GM18909 (cell line): ENCODE measurements at regions not wholly inside any gene's neighbourhood (a gene's known extent, or its start where the extent isn't known, plus 50 kb on each side); places are given as distances from the start of the nearest gene placed in this dataset.
"Not testable (repeated sequence)": the region's sequence is repeated elsewhere in the genome, so short reads cannot be mapped to it uniquely, and the experiment has no call there.

Source experiments
- ATAC-seq: cut with Tn5 transposase; IDR thresholded peaks from one replicate; pipeline ENCODE4 v1.9.1; 2021; ENCODE audit warnings: mild to moderate bottlenecking; ENCODE audit not compliant: unreplicated experiment, poor library complexity

GRCh38 chrX:124181515-124181914 lies 150.9 kb upstream of the TEX13D start:
- not testable (repeated sequence) for ATAC-seq

- no peak for ATAC-seq
Measured at GRCh38 chrX:124190440-124190839, 142.0 kb upstream of the TEX13D start.

DNA sequence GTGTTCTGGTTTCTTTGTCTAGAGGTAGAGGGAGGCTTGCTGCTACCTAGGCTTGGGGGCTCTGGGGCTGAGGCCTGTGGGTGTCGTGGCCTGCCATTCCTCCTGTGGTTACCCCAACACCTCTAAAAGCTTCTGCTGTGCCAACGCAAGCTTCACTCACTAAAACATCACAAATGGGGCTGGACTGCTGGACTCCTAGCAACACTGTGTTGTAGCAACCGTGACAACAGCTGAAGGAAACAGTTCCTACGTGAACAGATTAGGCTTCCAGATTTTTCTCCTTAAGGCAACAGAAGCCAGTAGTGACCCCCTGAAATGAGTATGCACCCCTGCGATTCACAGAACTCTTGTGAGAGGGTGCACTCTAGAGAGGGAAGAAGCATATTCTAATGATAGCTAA lies 138.3 kb upstream of the TEX13D start:
- no peak for ATAC-seq

DNA sequence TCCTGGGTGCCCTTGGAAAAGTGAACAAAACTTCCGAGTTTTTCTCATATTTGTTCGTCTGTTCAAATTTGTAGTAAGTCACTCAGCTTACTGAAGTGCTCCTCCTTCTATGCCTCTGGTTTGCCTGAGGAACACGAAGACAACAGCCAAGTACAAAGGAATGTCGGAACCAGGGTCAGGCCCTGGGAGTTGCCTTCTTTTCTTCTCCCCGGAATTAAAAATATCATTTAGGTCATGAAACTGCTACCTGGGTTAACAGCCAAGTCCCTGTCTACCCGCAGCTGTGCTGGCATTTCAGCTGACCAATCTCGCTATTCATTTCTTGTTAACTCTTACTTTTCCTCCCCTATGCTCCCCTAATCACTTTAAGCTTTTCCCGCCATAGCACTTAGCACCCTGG lies 137.6 kb upstream of the TEX13D start:
- ATAC-seq = no peak

DNA sequence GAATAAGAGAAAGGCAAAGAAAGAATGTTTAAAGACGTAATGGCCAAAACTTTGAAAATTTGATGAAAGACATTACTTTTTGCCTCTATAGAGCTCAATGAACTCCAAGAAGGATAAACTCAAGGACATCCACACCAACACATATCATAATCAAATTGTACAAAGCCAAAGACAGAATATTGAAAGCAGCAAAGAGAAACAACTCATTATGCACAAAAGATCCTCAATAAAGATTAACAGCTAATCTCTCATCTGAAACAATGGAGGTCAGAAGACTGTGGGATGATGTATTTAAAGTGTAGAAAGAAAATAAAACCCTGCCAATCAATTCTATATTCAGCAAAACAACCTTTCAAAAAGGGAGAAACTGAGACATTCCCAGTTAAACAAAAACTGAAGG lies 129.1 kb upstream of the TEX13D start:
- no peak for ATAC-seq

GRCh38 chrX:124208660-124209059 lies 123.8 kb upstream of the TEX13D start:
- ATAC-seq = no peak

- no peak for ATAC-seq
Measured at GRCh38 chrX:124209792-124210576, 122.5 kb upstream of the TEX13D start.

DNA sequence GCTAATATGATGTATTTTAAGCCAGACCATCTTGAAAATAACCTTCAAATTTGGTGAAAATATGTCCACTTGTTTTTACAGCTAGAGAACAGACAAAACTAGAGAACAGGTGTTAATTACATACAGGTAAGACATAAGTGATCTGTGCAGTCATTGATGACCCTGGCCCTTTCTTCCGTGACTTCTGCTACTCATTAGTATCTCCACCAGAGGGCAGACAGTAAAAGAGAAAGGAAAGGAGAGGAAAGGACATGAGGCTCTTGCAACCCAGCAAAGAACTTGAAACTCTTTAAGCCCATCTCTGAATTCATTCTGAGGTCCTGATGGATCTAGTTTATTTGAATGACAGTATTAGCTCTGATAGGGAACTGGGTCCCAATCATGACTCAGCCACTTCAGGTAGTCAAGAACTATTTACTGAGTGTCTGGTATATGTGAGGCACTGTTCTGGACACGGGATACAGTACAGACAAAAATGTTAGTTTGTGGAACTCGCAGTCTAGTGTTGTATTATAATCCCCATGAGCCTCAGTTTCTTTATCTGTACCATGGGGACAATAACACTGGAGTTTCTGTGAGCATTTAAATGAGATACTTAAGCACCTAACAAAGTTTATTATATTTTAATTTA lies 121.0 kb upstream of the TEX13D start:
- peak; percentile 80 for ATAC-seq

DNA sequence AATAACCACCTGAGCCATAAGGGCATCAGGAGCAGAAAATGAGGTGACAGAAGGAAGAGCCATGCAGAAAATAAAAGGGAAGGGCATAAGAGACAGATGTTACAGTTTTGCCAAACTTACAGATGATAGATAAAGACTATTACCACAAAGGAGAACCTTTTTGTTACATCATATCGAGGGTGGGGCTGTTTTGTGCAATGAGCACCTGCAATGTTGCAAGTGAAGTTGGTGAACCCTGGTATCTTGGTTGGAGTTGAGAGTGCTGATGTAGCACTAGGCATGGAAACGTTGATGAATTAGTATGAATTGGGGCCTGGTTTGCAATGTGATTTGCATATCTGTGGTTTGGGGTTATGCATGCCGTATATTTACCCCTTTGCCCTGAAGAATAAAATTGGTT lies 119.8 kb upstream of the TEX13D start:
- ATAC-seq = peak; percentile 50

DNA sequence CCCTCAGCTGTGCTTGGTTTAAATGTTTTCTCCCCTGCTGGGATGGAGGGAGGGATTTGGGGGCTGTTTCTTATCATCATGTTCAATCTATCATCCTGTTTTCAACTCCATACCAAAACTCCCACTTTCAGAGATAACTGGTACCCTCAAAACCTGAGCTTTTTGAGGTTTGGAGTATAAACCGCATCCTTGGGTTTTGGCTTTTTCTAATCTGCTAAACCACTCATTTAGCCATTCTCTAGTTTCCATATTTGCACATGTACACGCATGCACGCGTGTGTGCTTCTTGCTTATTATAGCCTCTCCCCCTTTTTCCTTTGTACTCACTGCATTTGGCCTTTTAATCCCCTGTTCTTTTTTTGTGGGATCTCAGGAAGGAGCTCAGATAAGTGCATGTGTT lies 116.7 kb upstream of the TEX13D start:
- no peak for ATAC-seq

GRCh38 chrX:124216396-124217115 lies 115.9 kb upstream of the TEX13D start:
- no peak for ATAC-seq

DNA sequence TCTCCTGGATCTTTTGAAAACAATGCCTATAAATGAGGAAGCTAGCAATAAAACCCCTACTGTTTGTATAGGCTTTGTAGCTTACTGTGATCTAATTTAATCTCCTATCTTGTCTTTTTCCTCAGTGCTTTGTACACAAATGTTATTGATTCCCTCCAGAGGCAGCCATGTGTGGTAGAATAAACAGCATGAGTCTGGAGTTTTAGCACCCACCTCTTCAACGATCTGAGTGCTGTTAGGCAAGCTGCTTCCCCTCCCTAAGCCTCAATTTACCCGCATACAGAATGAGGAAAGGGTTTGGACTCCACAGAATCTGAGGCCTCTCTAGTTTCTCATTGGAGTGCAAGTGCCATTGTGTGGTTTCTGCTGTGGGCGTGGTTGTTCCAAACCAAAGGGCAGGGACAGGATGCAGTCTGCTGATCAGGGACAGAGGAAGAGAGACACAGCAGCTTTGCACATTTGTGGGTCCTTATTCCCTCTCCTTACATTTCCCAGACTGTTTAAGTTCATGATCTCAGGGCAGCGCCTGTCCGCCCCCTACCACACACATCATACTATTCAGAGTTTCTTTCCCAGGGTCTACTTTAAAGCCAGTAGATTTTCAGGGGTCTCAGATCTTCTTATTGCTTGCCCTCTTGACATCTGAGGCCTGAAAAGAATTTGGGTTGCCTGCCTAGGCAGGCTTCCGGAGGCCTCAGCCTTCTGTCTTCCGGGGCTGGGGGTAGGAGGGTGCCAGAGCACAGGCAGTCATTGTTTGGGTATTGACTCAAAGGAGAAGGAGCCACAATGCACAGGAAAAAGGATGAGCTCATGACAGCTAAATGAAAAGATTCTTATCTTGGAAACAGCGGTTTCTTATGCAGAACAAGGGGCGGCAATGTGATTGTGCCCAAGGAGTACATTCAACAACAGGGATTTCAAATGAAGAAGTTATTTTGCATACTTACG lies 114.9 kb upstream of the TEX13D start:
- peak; percentile 80 for ATAC-seq

- ATAC-seq = no peak
Measured at GRCh38 chrX:124223524-124223923, 108.9 kb upstream of the TEX13D start.

DNA sequence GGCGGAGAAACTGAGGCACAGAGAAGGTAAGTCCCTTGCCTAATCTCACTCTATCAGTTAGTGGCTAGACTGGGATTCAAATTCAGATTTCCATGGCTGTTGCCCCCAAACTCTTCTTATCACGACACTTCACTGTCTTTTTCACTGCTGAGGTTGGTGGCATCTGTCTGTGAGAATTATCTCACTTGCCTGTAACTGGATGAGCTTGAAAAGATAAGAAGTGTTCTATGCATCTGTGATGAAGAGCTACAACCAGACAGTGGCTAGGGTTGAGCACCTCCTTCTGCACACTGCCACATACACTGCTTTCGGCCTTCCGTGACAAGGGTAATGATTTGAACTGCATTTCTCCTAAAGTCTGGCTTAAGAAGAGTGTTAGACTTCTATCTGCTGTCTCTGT lies 107.9 kb upstream of the TEX13D start:
- no peak for ATAC-seq

DNA sequence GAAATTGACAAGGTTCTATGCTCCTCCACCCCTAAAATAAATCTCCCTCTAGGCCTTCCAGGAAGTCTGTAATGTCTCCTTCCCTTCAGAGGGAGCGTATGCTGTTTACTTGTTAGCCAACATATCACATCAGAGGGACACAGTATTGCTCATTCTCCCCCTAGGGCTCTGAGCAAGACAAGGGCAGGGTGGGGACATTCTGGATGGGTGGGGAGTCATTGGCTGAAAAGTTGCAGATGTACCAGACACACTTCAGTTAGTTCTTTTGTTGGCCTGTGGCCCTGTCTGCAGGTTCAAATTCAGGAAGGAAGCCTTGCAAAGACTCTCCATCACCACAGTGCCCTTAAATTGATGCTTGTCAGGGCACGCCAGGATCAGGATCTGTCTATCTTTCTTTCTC lies 106.3 kb upstream of the TEX13D start:
- ATAC-seq = no peak

GRCh38 chrX:124228849-124229248 lies 103.6 kb upstream of the TEX13D start:
- ATAC-seq = no peak

- ATAC-seq = no peak
Measured at GRCh38 chrX:124229374-124229773, 103.1 kb upstream of the TEX13D start.

- no peak for ATAC-seq
Measured at GRCh38 chrX:124230655-124231450, 101.6 kb upstream of the TEX13D start.

- ATAC-seq = no peak
Measured at GRCh38 chrX:124231451-124231759, 101.1 kb upstream of the TEX13D start.
